H1 (cell line): ENCODE measurements at regions not wholly inside any gene's neighbourhood (a gene's known extent, or its start where the extent isn't known, plus 50 kb on each side); places are given as distances from the start of the nearest gene placed in this dataset.

ENCODE experiments used
- CBX8 ChIP-seq: fragments of 300-800, 300-1000 bp; sonication (generic); IDR thresholded peaks from 2 replicates; pipeline ENCODE4 v1.7.1; 2016; ENCODE audit warnings: low read depth, low read length, borderline replicate concordance
- CEBPB ChIP-seq: IDR thresholded peaks from 2 replicates; pipeline ENCODE4 v1.6.1; 2012; ENCODE audit warnings: low read depth, low read length
- GTF2F1 ChIP-seq: IDR thresholded peaks from 2 replicates; pipeline ENCODE4 v1.6.1; 2012; ENCODE audit warnings: low read depth, low read length, improper control_type of control experiment, borderline replicate concordance
- HDAC6 ChIP-seq: IDR thresholded peaks from one replicate; pipeline ENCODE4 v1.7.1; 2012; ENCODE audit warnings: low read depth, mild to moderate bottlenecking, inconsistent platforms, low read length, moderate library complexity
- POU5F1 ChIP-seq: IDR thresholded peaks from 2 replicates; pipeline ENCODE4 v1.6.1; 2011; ENCODE audit warnings: low read depth, mild to moderate bottlenecking, low read length, moderate library complexity
- SIX5 ChIP-seq: IDR thresholded peaks from 2 replicates; pipeline ENCODE4 v1.6.1; 2011; ENCODE audit warnings: mild to moderate bottlenecking, low read depth, low read length
- TEAD4 ChIP-seq: IDR thresholded peaks from 2 replicates; pipeline ENCODE4 v1.6.1; 2012; ENCODE audit warnings: low read depth, low read length, inconsistent platforms, mixed read lengths
- TF ChIP-seq, protein P1 (sequence below): fragments of 300-600 bp; sonication (generic); IDR thresholded peaks from 2 replicates; pipeline ENCODE4 v1.7.1; 2012; ENCODE audit warnings: low read length, moderate library complexity, mild to moderate bottlenecking, inconsistent platforms; ENCODE audit not compliant: insufficient replicate concordance
- TF ChIP-seq, protein P2 (sequence below), 3 experiments: IDR thresholded peaks; 1 replicate in 2 of 3; 2 replicates in 1 of 3; pipeline versions ENCODE4 v1.5.1 to v1.6.1; 2011; ENCODE audit warnings: low read length in 3 of 3, mild to moderate bottlenecking in 3 of 3, inconsistent platforms in 2 of 3, low read depth in 1 of 3, moderate library complexity in 1 of 3; ENCODE audit not compliant: insufficient read depth in 1 of 3; ENCODE audit errors: control extremely low read depth in 1 of 3

DNA sequence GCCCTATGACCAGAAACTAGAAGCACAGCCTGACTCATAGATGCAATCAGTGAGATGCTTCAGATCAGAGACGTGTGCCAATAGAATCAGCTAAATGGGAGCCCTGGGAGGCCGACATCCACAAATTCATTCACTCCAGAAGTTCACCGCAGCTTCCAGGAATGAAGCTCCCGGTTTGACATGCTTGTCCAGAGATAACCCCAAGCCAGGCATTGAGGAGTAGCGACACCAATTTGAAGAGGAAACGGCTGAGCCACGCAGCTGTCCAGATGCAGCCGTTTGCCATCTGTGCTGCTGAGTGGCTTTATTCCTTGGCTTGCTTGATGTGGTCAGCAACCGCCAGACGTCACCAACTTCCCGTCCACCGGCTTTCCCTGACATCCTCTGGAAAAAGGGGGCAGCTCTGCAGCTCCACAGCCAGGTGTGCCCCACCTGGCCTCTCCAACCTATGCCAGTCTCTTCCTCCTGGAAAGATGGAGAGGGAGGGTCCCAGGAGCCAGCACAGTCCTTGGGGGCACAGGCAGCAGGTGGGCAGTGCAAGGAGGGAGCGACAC is 123.9 kb upstream of the OPCML start (continued):
- TF ChIP-seq, protein P1, sequence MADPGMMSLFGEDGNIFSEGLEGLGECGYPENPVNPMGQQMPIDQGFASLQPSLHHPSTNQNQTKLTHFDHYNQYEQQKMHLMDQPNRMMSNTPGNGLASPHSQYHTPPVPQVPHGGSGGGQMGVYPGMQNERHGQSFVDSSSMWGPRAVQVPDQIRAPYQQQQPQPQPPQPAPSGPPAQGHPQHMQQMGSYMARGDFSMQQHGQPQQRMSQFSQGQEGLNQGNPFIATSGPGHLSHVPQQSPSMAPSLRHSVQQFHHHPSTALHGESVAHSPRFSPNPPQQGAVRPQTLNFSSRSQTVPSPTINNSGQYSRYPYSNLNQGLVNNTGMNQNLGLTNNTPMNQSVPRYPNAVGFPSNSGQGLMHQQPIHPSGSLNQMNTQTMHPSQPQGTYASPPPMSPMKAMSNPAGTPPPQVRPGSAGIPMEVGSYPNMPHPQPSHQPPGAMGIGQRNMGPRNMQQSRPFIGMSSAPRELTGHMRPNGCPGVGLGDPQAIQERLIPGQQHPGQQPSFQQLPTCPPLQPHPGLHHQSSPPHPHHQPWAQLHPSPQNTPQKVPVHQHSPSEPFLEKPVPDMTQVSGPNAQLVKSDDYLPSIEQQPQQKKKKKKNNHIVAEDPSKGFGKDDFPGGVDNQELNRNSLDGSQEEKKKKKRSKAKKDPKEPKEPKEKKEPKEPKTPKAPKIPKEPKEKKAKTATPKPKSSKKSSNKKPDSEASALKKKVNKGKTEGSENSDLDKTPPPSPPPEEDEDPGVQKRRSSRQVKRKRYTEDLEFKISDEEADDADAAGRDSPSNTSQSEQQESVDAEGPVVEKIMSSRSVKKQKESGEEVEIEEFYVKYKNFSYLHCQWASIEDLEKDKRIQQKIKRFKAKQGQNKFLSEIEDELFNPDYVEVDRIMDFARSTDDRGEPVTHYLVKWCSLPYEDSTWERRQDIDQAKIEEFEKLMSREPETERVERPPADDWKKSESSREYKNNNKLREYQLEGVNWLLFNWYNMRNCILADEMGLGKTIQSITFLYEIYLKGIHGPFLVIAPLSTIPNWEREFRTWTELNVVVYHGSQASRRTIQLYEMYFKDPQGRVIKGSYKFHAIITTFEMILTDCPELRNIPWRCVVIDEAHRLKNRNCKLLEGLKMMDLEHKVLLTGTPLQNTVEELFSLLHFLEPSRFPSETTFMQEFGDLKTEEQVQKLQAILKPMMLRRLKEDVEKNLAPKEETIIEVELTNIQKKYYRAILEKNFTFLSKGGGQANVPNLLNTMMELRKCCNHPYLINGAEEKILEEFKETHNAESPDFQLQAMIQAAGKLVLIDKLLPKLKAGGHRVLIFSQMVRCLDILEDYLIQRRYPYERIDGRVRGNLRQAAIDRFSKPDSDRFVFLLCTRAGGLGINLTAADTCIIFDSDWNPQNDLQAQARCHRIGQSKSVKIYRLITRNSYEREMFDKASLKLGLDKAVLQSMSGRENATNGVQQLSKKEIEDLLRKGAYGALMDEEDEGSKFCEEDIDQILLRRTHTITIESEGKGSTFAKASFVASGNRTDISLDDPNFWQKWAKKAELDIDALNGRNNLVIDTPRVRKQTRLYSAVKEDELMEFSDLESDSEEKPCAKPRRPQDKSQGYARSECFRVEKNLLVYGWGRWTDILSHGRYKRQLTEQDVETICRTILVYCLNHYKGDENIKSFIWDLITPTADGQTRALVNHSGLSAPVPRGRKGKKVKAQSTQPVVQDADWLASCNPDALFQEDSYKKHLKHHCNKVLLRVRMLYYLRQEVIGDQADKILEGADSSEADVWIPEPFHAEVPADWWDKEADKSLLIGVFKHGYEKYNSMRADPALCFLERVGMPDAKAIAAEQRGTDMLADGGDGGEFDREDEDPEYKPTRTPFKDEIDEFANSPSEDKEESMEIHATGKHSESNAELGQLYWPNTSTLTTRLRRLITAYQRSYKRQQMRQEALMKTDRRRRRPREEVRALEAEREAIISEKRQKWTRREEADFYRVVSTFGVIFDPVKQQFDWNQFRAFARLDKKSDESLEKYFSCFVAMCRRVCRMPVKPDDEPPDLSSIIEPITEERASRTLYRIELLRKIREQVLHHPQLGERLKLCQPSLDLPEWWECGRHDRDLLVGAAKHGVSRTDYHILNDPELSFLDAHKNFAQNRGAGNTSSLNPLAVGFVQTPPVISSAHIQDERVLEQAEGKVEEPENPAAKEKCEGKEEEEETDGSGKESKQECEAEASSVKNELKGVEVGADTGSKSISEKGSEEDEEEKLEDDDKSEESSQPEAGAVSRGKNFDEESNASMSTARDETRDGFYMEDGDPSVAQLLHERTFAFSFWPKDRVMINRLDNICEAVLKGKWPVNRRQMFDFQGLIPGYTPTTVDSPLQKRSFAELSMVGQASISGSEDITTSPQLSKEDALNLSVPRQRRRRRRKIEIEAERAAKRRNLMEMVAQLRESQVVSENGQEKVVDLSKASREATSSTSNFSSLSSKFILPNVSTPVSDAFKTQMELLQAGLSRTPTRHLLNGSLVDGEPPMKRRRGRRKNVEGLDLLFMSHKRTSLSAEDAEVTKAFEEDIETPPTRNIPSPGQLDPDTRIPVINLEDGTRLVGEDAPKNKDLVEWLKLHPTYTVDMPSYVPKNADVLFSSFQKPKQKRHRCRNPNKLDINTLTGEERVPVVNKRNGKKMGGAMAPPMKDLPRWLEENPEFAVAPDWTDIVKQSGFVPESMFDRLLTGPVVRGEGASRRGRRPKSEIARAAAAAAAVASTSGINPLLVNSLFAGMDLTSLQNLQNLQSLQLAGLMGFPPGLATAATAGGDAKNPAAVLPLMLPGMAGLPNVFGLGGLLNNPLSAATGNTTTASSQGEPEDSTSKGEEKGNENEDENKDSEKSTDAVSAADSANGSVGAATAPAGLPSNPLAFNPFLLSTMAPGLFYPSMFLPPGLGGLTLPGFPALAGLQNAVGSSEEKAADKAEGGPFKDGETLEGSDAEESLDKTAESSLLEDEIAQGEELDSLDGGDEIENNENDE: no peak
- TF ChIP-seq CBX8: no peak
- TF ChIP-seq CEBPB: no peak
- TF ChIP-seq POU5F1: no peak
- TF ChIP-seq GTF2F1: no peak
- TF ChIP-seq SIX5: no peak
- no peak for TF ChIP-seq HDAC6
- TF ChIP-seq, protein P2, sequence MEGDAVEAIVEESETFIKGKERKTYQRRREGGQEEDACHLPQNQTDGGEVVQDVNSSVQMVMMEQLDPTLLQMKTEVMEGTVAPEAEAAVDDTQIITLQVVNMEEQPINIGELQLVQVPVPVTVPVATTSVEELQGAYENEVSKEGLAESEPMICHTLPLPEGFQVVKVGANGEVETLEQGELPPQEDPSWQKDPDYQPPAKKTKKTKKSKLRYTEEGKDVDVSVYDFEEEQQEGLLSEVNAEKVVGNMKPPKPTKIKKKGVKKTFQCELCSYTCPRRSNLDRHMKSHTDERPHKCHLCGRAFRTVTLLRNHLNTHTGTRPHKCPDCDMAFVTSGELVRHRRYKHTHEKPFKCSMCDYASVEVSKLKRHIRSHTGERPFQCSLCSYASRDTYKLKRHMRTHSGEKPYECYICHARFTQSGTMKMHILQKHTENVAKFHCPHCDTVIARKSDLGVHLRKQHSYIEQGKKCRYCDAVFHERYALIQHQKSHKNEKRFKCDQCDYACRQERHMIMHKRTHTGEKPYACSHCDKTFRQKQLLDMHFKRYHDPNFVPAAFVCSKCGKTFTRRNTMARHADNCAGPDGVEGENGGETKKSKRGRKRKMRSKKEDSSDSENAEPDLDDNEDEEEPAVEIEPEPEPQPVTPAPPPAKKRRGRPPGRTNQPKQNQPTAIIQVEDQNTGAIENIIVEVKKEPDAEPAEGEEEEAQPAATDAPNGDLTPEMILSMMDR (IDR thresholded peaks at IDR 0.05; ENCODE audit: control extremely low read depth in 1 of 3, insufficient read depth in 1 of 3, low read depth in 1 of 3, low read length in 3 of 3): no peak
- no peak for TF ChIP-seq TEAD4
